Suprapubic skin (tissue), 4 donors: ENCODE measurements at regions not wholly inside any gene's neighbourhood (a gene's known extent, or its start where the extent isn't known, plus 50 kb on each side); places are given as distances from the start of the nearest gene placed in this dataset.

Experiments
- DNase-seq, 2 donors: peaks; one replicate each; pipeline ENCODE4 v3.0.0-alpha.2; 2019; ENCODE audit warnings: low spot score in 2 of 2
- H3K27ac ChIP-seq: fragments of 200-600 bp; sonication (generic); one replicate; pipeline ENCODE4 v1.5.1; 2019
- H3K27me3 ChIP-seq: fragments of 200-600 bp; sonication (generic); one replicate; pipeline ENCODE4 v1.5.1; 2019
- H3K36me3 ChIP-seq: fragments of 200-600 bp; sonication (generic); one replicate; pipeline ENCODE4 v1.5.1; 2019
- H3K4me1 ChIP-seq: fragments of 200-600 bp; sonication (generic); one replicate; pipeline ENCODE4 v1.5.1; 2019
- H3K4me3 ChIP-seq: fragments of 200-600 bp; sonication (generic); one replicate; pipeline ENCODE4 v1.5.1; 2019; ENCODE audit warnings: mild to moderate bottlenecking
- H3K9me3 ChIP-seq: fragments of 200-600 bp; sonication (generic); one replicate; pipeline ENCODE4 v1.5.1; 2019
- CTCF ChIP-seq, 2 donors: fragments of 200-600 bp in 1 of 2; fragments of 450-650 bp in 1 of 2; sonication (generic) in 1 of 2; IDR thresholded peaks; one replicate each; pipeline ENCODE4 v1.5.1; 2016 to 2019; ENCODE audit warnings: antibody characterized with exemption in 2 of 2, mild to moderate bottlenecking in 1 of 2, moderate library complexity in 1 of 2
- EP300 ChIP-seq: sonication (generic); formaldehyde crosslinking; IDR thresholded peaks from one replicate; pipeline ENCODE4 v1.6.1; 2017; ENCODE audit warnings: antibody characterized with exemption
- POLR2A ChIP-seq, 2 donors: fragments of 450-650 bp; IDR thresholded peaks; one replicate each; pipeline ENCODE4 v1.6.1; 2017; ENCODE audit warnings: antibody characterized with exemption in 2 of 2, mild to moderate bottlenecking in 2 of 2, moderate library complexity in 2 of 2
- POLR2AphosphoS5 ChIP-seq, 3 donors: sonication (generic); formaldehyde crosslinking; IDR thresholded peaks; one replicate each; pipeline ENCODE4 v1.6.1; 2017; ENCODE audit warnings: antibody characterized with exemption in 3 of 3
- WGBS: methylation state at CpG from one replicate; pipeline ENCODE4 v1.1.5; 2018; 5-methylcytosine and 5-hydroxymethylcytosine counted together

DNA sequence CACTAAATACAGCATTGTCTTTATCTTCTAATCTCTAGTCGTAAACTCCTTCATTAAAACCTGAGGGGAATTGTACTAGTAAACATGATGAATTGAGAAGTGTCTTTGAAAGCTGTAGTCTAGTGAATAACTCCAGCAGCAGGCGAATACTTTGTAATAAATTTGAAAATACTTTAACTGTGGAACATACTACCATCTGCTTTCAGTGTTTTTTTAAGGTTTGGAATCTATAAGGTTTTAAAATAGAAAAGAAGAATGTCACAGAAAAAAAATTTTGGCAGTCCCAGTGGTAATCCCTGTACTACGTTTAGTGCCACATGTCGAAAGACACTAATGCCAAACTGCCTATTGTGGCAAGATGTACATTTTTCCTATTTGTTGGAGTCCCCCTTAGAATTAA, 379.0 kb upstream of the NUDT12 start:
- no peak for DNase-seq
- WGBS: 47% methylated on average over 4 of the region's 4 CpGs
- H3K27me3 ChIP-seq: no peaks in the 10 kb centered on the region
- H3K36me3 ChIP-seq: no peaks in the 10 kb centered on the region
- no peak overlapping the region for H3K27ac ChIP-seq
- H3K4me3 ChIP-seq: no peak overlapping the region
- H3K4me1 ChIP-seq: no peaks in the 10 kb centered on the region
- no peaks in the 10 kb centered on the region for H3K9me3 ChIP-seq
- no peak for TF ChIP-seq POLR2A (IDR thresholded peaks at IDR 0.05)
- no peak for TF ChIP-seq POLR2AphosphoS5 (IDR thresholded peaks at IDR 0.05)
- TF ChIP-seq CTCF (IDR thresholded peaks at IDR 0.05): no peak
- TF ChIP-seq EP300: no peak

DNA sequence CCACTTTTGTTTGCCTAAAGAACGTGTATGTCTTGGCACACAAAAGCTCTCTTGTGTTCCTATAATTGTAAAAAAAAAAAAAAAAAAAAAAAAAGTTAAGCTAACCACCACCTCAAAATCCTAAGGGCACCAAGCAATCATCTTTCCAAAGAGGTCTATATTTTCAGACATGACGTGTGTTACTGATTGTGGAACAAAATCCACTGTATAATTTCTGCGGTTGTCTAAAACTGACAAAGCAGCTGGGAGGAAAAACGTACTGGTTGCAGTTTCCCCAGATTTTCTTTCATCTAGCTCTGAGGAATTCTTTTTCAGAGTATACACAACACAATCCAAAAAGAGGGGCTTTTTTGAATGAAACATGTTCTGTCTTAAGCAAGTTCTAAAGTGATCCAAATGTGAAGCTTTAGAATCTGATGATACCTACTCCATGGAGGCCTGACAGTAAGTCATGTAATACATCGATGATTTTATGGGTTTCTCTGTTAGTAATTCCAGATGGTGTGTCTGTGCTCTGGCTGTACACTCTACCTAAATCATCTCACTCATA, 375.6 kb upstream of the NUDT12 start:
- Histone ChIP-seq H3K27me3 (no peaks in the 10 kb centered on the region), H3K4me1 (no peaks in the 10 kb centered on the region), H3K9me3 (no peaks in the 10 kb centered on the region), H3K36me3 (no peaks in the 10 kb centered on the region), H3K27ac (no peak overlapping the region), H3K4me3 (no peak overlapping the region)
- no peak for DNase-seq
- 44% methylated on average over 5 of the region's 5 CpGs for WGBS
- no peak for TF ChIP-seq EP300
- TF ChIP-seq POLR2A (IDR thresholded peaks at IDR 0.05): no peak

GRCh38 chr5:103929338-103930013, 366.9 kb upstream of the NUDT12 start:
- Histone ChIP-seq H3K4me1 (no peaks in the 10 kb centered on the region), H3K36me3 (no peaks in the 10 kb centered on the region), H3K27ac (no peak overlapping the region), H3K27me3 (no peaks in the 10 kb centered on the region), H3K9me3 (no peaks in the 10 kb centered on the region), H3K4me3 (no peak overlapping the region)
- DNase-seq: no peak
- TF ChIP-seq EP300 (no peak), POLR2AphosphoS5 (IDR thresholded peaks at IDR 0.05) (no peak), CTCF (IDR thresholded peaks at IDR 0.05) (no peak), POLR2A (IDR thresholded peaks at IDR 0.05) (no peak)
- 40% methylated on average over 2 of the region's 2 CpGs for WGBS

DNA sequence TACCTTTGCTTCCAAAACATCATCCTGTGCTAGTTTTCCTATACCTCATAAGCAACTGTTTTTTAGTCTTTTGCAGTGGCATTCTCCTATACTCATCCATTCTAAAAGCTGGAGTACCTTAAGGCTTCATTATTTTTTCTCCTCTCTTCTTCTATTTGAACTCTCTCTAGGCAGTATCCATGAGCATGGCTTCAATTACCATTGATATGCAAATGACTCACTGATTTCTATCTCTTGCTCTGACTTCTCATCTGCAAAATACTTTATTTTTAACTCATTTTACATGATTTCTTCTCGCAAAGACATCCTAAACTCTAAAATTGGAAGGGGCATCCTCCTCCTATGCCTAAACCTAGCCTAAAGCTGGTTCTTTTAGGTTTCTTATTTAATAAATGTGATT, 365.1 kb upstream of the NUDT12 start:
- Histone ChIP-seq H3K4me1 (no peaks in the 10 kb centered on the region), H3K36me3 (no peaks in the 10 kb centered on the region), H3K4me3 (no peak overlapping the region), H3K9me3 (no peaks in the 10 kb centered on the region), H3K27me3 (no peaks in the 10 kb centered on the region), H3K27ac (no peak overlapping the region)
- no peak for TF ChIP-seq POLR2AphosphoS5 (IDR thresholded peaks at IDR 0.05)
- no peak for TF ChIP-seq POLR2A (IDR thresholded peaks at IDR 0.05)
- no peak for DNase-seq
- WGBS: 73% methylated on average over 1 of the region's 1 CpG

DNA sequence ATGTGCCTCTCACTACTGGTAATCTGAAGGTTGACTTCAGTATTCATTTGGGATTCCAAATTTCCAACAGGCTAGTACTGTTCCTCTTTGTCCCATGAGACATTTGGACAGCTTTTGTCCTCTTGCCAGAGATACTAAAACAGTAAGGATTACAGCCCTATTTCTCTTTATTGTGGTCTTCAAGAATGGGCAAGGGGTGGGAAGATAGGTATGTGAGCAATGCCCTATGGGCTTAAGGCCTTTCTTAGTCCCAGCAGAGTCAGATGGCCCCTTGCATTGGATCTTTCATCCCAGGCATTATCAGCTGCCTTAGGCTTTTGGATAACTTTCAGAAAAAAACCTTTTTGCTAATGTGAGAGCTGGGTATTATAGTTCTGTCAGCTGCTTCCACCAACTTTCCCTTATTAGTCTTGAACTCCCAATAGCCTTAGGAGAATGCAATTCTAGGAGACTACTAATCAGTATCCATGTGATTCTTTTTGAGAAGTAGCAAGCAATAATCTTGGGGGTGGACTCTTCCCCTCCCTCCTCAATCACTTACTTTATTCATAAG, 361.1 kb upstream of the NUDT12 start:
- H3K27ac ChIP-seq: no peak overlapping the region
- H3K4me1 ChIP-seq: no peaks in the 10 kb centered on the region
- H3K36me3 ChIP-seq: no peaks in the 10 kb centered on the region
- DNase-seq: no peak
- H3K4me3 ChIP-seq: no peak overlapping the region
- TF ChIP-seq POLR2A (IDR thresholded peaks at IDR 0.05): no peak
- no peak for TF ChIP-seq EP300
- no peak for TF ChIP-seq CTCF (IDR thresholded peaks at IDR 0.05)
- no peak for TF ChIP-seq POLR2AphosphoS5 (IDR thresholded peaks at IDR 0.05)
- H3K27me3 ChIP-seq: no peaks in the 10 kb centered on the region
- no peaks in the 10 kb centered on the region for H3K9me3 ChIP-seq

DNA sequence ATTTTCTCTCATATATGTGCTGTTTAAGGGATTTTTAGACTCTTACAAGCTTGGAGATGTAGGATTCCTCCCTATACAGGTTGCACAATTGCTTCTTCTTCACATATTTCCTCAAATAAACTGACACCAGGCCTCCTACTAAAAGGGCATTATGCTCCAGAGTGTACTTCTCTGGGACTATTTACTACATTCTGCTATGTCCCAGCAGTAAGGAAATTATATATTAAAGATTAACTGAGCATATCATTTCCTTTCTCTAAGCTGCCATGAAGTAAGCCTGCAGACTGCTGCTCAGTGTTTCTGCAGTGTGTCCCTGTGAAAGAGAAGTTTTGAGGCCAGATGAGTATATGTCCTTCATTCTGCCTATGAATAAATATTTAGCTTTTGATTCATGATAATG, 356.9 kb upstream of the NUDT12 start:
- H3K9me3 ChIP-seq: no peaks in the 10 kb centered on the region
- H3K4me3 ChIP-seq: no peak overlapping the region
- TF ChIP-seq CTCF (IDR thresholded peaks at IDR 0.05) (no peak), POLR2A (IDR thresholded peaks at IDR 0.05) (no peak), POLR2AphosphoS5 (IDR thresholded peaks at IDR 0.05) (no peak), EP300 (no peak)
- no peak for DNase-seq
- no peak overlapping the region for H3K27ac ChIP-seq
- H3K4me1 ChIP-seq: no peaks in the 10 kb centered on the region
- H3K27me3 ChIP-seq: no peaks in the 10 kb centered on the region
- no peaks in the 10 kb centered on the region for H3K36me3 ChIP-seq
